IPS DF 6.9 (cell line): ENCODE measurements at regions not wholly inside any gene's neighbourhood (a gene's known extent, or its start where the extent isn't known, plus 50 kb on each side); places are given as distances from the start of the nearest gene placed in this dataset.

Experiments
- DNase-seq: peaks from one replicate; pipeline ENCODE4 v3.0.0-alpha.2; 2013; ENCODE audit warnings: low read depth, low spot score
- H3K27ac ChIP-seq: one replicate; pipeline ENCODE4 v1.5.1; 2013; ENCODE audit warnings: low read length, control low read depth
- H3K27me3 ChIP-seq: 2 replicates; pipeline ENCODE4 v1.6.1; 2013; ENCODE audit warnings: mild to moderate bottlenecking, low read length; ENCODE audit not compliant: control insufficient read depth, insufficient read depth
- H3K36me3 ChIP-seq: 2 replicates; pipeline ENCODE4 v1.6.1; 2013; ENCODE audit warnings: low read length; ENCODE audit not compliant: control insufficient read depth, insufficient read depth
- H3K4me1 ChIP-seq: 2 replicates; pipeline ENCODE4 v1.6.1; 2013; ENCODE audit warnings: low read length; ENCODE audit not compliant: control insufficient read depth, insufficient read depth
- H3K4me3 ChIP-seq: 2 replicates; pipeline ENCODE4 v1.5.1; 2013; ENCODE audit warnings: mild to moderate bottlenecking, low read length
- H3K9me3 ChIP-seq: 2 replicates; pipeline ENCODE4 v1.6.1; 2013; ENCODE audit warnings: low read length, inconsistent platforms; ENCODE audit not compliant: control insufficient read depth, insufficient read depth
- WGBS: extraction: QIAGEN DNeasy Blood & Tissue Kit; methylation state at CpG from one replicate; pipeline ENCODE4 v1.1.7; 2013; ENCODE audit warnings: mixed read lengths, missing lambda C conversion rate; ENCODE audit not compliant: insufficient read length, insufficient coverage; 5-methylcytosine and 5-hydroxymethylcytosine counted together

DNA sequence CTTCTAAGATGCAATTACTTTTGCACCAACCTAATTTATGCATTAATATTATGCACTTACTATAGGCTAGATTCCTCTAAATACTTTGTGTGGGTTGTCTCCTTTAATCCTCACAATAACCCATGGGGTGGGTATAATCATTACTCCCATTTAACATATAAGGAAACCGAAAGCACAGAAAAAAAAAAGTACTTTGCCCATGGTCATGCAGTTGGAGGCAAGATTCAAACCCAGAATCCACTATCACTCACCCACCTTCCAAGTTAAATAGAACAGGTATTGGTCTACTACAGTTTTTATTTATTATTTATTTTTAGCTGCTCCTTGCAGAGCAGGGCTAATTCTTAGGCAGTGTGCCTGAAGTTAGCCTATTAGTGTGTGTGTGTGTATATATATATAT is 76.6 kb upstream of the FZD7 start:
- Histone ChIP-seq H3K4me3 (no peak overlapping the region), H3K9me3 (no peaks in the 10 kb centered on the region), H3K27ac (no peak overlapping the region), H3K27me3 (no peaks in the 10 kb centered on the region), H3K36me3 (no peaks in the 10 kb centered on the region), H3K4me1 (peaks cover 9% of the 10 kb centered on the region)
- no peak for DNase-seq
- WGBS, result no CpG with 5 or more reads among the region's 1 CpG

DNA sequence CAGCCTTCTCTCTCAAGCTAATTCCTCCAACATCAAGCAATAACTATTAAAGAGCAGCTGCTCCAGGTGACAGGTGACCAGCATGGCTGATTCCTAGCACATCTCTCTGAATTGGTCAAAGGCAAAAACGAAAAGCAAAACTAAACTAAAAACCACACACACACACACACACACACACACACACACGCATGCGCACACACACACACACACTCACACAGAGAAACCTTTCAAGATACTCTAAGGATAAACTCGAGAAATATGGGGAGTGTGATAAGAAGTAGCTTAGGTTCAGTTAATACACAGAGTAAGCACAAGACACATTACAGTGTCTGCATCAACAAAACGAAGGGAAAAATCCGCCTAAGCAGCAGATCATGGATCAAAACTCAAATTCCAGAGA is 74.5 kb upstream of the FZD7 start:
- WGBS, result no CpG with 5 or more reads among the region's 6 CpGs

DNA sequence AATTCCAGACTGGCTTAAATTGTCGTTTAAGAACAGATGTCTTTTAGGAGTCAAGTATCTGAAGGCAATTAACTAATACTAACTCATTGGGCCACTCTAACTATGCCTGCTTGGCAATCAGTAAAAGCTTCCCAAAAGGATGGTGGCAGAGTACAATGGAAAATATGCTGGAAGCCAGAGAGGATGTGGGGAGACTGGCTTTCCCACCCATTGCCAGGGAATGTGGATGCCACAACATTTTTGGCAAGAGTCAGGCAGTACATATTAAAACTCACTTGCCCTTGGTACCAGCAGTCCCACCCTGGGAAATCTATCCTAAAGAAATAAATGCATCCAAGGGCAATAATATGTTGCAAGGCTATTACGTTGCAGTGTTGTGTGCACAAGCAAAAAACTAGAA is 74.0 kb upstream of the FZD7 start:
- Histone ChIP-seq H3K27me3 (no peaks in the 10 kb centered on the region), H3K9me3 (no peaks in the 10 kb centered on the region), H3K4me3 (no peak overlapping the region), H3K27ac (no peak overlapping the region), H3K4me1 (peaks cover 4% of the 10 kb centered on the region), H3K36me3 (no peaks in the 10 kb centered on the region)
- no peak for DNase-seq
- WGBS, result no CpG with 5 or more reads among the region's 2 CpGs

More for the DNA sequence above, 74.5 kb upstream of the FZD7 start:
- Histone ChIP-seq H3K27me3 (no peaks in the 10 kb centered on the region), H3K4me3 (no peak overlapping the region), H3K9me3 (no peaks in the 10 kb centered on the region), H3K4me1 (peaks cover 4% of the 10 kb centered on the region), H3K36me3 (no peaks in the 10 kb centered on the region), H3K27ac (no peak overlapping the region)
- no peak for DNase-seq

DNA sequence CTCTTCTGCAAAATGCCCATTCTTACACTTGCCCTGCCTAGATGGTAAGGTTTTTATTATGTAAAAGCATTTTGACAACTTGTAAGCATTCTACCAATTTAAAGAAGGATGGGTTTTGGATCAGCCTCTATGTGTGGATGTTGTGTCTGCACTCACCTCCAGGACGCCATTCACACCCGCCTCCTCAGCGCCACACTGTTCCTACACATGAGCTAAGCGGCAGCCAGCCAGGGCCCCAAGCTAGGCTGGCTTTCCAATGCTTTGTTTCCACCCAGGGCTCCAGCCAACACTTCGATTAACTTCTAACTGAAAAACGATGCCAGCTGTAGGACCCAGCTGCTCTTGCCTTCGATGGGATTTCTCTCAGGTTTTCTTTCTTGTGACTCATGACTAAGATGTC is 73.3 kb upstream of the FZD7 start:
- DNase-seq, result no peak
- Histone ChIP-seq H3K4me3 (no peak overlapping the region), H3K9me3 (no peaks in the 10 kb centered on the region), H3K27ac (no peak overlapping the region), H3K36me3 (no peaks in the 10 kb centered on the region), H3K4me1 (peaks cover 4% of the 10 kb centered on the region), H3K27me3 (no peaks in the 10 kb centered on the region)
- no CpG with 5 or more reads among the region's 7 CpGs for WGBS

DNA sequence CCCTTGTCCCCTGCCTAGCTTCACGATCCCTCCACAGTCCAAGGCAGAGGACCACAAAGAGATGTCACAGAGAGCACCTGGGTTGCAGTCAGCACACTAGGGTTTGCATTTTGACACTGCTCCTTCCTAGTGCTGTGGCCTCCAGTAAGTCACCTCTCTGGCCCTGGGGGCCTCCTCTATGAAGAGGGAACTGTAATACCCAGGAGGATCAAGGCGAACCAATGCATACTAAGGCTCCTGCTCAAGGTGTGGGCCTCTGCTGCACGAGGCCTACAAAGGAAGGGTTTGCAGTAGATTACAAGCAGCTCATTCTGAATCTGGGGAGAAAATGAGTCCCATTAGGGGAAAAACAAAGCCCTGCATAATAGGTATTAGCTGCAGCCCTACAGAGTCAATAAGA is 72.3 kb upstream of the FZD7 start:
- peaks cover 4% of the 10 kb centered on the region for H3K4me1 ChIP-seq
- H3K9me3 ChIP-seq, result no peaks in the 10 kb centered on the region
- no peaks in the 10 kb centered on the region for H3K27me3 ChIP-seq
- H3K36me3 ChIP-seq, result no peaks in the 10 kb centered on the region
- WGBS, result no CpG with 5 or more reads among the region's 3 CpGs
- H3K4me3 ChIP-seq, result no peak overlapping the region
- H3K27ac ChIP-seq, result no peak overlapping the region
- DNase-seq, result no peak

DNA sequence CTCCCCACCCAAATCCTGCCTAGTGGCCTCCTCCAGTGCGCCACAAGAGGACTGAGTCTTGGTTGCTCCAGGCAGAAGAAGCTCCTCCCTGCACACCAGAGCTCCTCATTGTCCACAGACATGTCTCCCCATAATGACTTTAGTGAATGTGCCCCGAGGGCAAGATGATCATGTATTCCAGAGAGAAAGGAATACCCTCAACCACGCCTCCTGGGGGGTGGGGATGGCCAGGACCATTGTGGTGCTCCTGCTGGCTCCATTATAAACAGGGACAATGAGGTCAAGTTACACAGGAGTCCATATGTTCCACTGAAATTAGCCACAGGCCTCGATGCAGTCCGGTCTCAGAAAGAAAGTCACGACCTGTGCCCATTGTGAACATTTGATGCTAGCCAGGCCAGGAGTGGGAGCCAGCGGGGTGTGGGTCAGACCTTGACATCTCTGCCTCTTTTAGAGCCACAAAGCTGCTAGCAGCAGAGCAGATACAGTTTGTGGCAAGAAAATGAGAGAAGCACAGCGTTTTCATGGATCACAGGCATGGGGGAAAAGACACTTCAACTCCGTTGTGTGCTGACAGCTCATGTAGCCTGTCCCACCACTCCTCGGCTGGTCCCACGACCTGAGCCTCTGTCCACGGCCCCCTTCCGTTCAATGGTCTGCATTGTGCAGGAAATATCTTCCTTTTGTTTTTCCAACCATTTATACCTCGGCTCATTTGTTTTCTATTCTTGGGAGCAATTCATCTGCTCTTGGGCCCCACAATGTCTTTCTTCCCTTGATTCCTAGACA is 70.7 kb upstream of the FZD7 start:
- DNase-seq, result no peak
- H3K27ac ChIP-seq, result no peak overlapping the region
- H3K27me3 ChIP-seq, result no peaks in the 10 kb centered on the region
- H3K4me3 ChIP-seq, result no peak overlapping the region
- H3K9me3 ChIP-seq, result no peaks in the 10 kb centered on the region
- no CpG with 5 or more reads among the region's 14 CpGs for WGBS
- peaks cover 7% of the 10 kb centered on the region for H3K4me1 ChIP-seq
- H3K36me3 ChIP-seq, result no peaks in the 10 kb centered on the region

DNA sequence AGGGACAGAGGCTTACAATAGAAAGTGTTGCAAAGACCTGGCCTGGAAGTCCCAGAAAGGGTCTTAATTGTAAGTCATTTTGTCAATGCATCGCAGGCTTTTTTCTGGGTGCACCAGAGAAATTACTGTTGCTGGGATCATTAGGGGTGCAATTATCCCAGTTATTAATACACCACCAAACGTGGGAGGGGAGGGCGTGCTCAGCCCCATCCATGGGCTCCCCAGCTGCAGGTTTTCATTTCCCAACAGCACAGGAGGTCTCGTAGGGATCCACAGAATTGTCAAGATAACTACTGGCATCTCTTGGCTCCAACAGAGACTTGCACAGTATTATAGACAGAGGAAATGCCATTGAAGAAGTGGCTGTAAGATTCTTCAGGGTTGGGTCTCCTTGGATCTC is 69.6 kb upstream of the FZD7 start:
- whole genome bisulfite sequencing, result no CpG with 5 or more reads among the region's 4 CpGs
- peaks cover 7% of the 10 kb centered on the region for H3K4me1 ChIP-seq
- no peak overlapping the region for H3K27ac ChIP-seq

DNA sequence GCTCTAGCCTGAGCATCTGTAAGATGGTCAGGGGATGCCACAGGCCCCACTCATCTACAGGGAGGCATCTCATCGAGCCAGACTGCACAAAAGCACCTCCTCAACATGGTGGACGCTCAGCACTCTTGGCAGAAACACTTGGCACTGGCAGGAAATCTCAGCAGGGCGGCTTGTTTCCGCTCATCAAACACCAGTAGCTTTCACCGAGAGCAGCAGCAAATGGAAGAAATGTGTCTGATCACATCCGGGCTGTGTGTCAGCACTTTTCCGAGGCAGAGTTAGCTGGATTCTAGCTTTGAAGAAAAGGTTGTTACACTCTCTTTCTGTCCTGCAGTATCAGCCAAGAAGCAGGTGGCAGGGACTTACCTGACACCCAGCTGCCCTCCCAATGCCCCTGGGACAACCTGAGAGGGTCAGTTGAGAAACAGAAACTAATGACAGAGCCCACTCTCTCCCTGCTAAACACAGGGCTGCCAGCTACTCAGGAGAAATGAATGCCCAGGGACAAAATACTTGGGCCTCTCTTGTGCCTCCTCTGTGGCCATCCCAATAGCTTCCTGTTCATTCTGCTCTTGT is 68.9 kb upstream of the FZD7 start:
- Histone ChIP-seq H3K27ac (no peak overlapping the region), H3K27me3 (no peaks in the 10 kb centered on the region), H3K9me3 (no peaks in the 10 kb centered on the region), H3K36me3 (no peaks in the 10 kb centered on the region), H3K4me3 (no peak overlapping the region), H3K4me1 (peaks cover 7% of the 10 kb centered on the region)
- no CpG with 5 or more reads among the region's 7 CpGs for WGBS
- no peak for DNase-seq

More for the DNA sequence above, 69.6 kb upstream of the FZD7 start:
- no peak for DNase-seq
- Histone ChIP-seq H3K27me3 (no peaks in the 10 kb centered on the region), H3K9me3 (no peaks in the 10 kb centered on the region), H3K4me3 (no peak overlapping the region), H3K36me3 (no peaks in the 10 kb centered on the region)

DNA sequence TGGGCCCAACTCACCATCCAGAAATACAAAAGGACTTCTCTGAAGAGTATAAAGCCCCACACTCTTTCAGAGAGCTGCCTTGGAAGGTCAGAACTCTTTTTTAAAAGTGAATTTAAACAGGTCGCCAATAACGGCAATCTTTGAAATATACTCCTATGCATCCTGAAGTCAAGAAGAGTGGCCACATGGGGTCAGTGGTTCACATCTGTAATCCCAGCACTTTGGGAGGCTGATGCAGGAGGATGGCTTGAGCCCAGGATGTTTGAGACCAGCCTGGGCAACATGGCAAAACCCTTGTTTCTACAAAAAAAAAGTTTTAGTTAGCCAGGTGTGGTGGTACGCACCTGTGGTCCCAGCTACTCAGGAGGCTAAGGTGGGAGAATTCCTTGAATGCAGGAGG is 68.1 kb upstream of the FZD7 start:
- H3K27me3 ChIP-seq, result no peaks in the 10 kb centered on the region
- H3K9me3 ChIP-seq, result no peaks in the 10 kb centered on the region
- no CpG with 5 or more reads among the region's 3 CpGs for WGBS
- H3K4me1 ChIP-seq, result peaks cover 5% of the 10 kb centered on the region; the same call in 1 of the 2 replicates
- no peaks in the 10 kb centered on the region for H3K36me3 ChIP-seq
- no peak overlapping the region for H3K4me3 ChIP-seq
- no peak for DNase-seq
- H3K27ac ChIP-seq, result no peak overlapping the region

DNA sequence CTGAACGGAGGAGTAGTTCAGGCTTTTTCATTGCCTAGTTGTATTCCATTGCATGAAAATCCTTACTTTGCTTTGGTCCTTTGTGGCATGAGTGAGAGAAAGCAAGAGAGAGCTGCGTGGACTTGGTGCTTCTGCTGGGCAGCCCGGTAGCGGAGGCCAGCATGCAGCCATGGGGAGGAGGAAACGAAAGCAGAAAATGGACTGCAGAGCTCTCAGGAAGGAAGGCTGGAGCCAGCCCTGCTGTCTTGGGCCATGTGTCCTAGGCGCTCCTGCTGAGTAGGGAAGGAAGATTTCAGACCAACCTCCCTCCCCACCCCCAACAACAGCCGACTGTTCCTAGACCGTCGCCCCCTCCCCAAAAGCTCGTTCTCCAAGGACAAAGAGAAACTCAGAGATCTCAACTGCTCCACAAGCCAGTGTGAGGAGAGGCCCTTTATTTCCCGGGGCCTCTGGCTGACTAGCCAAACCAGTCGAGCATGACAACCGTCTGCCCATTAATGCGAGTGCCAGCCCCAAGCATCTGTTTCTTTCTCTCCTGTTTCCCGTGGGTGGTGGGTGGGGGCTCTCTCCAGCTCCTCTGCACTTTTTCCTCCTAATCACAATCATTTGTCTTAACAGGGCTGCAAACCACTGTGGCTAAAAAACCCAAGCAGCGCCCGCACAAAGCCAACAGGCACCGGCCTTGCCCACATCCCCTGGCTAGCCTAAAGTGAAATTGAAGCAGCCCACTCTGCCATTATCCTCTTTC is 66.8 kb upstream of the FZD7 start:
- no peak overlapping the region for H3K4me3 ChIP-seq
- peaks cover 5% of the 10 kb centered on the region; the same call in 1 of the 2 replicates for H3K4me1 ChIP-seq
- no peak overlapping the region for H3K27ac ChIP-seq
- WGBS, result no CpG with 5 or more reads among the region's 18 CpGs
- no peaks in the 10 kb centered on the region for H3K9me3 ChIP-seq
- no peak for DNase-seq
- no peaks in the 10 kb centered on the region for H3K36me3 ChIP-seq
- no peaks in the 10 kb centered on the region for H3K27me3 ChIP-seq
